PC-3 (cell line): ENCODE measurements at regions not wholly inside any gene's neighbourhood (a gene's known extent, or its start where the extent isn't known, plus 50 kb on each side); places are given as distances from the start of the nearest gene placed in this dataset.

Source experiments
- ATAC-seq: fragments of 200-7000 bp; cut with Tn5 transposase; 2 replicates; pipeline ENCODE4 v1.9.1; 2020; ENCODE audit warnings: mild to moderate bottlenecking, moderate library complexity
- BruUV-seq: library from RNA; stranded (reverse); fragments of 400-500 nt; replicated peaks from 2 replicates; lab custom pipeline; 2021; lab: Mats Ljungman, UMichigan
- CTCF ChIA-PET: fragments of 300-600 bp; sonication (Branson Sonifier 250); formaldehyde crosslinking; loops from one replicate; lab custom pipeline; 2022; ENCODE audit warnings: antibody characterized with exemption; lab: Charles Lee
- POLR2A ChIA-PET: fragments of 300-600 bp; sonication (Branson Sonifier 250); formaldehyde crosslinking; loops from one replicate; lab custom pipeline; 2022; ENCODE audit warnings: antibody characterized with exemption; ENCODE audit not compliant: unreplicated experiment; lab: Charles Lee
- DNase-seq: peaks from one replicate; pipeline ENCODE4 v3.0.0-alpha.2; 2015
- H2AFZ ChIP-seq: fragments of 300-600 bp; sonication (generic); 2 replicates; pipeline ENCODE4 v1.6.0; 2016; ENCODE audit warnings: antibody characterized with exemption, low read length
- H3F3A ChIP-seq: fragments of 300-600 bp; sonication (generic); one replicate; pipeline ENCODE4 v1.6.0; 2017; ENCODE audit warnings: antibody characterized with exemption, low read length, control low read depth, mild to moderate bottlenecking; ENCODE audit not compliant: unreplicated experiment
- H3K27ac ChIP-seq: fragments of 300-600 bp; sonication (generic); 2 replicates; pipeline ENCODE4 v1.5.1; 2016; ENCODE audit warnings: mild to moderate bottlenecking, low read length
- H3K27me3 ChIP-seq: fragments of 300-600 bp; sonication (generic); 2 replicates; pipeline ENCODE4 v1.6.1; 2016; ENCODE audit warnings: low read length, mixed read lengths
- H3K36me3 ChIP-seq: fragments of 300-600 bp; sonication (generic); 2 replicates; pipeline ENCODE4 v1.6.1; 2016; ENCODE audit warnings: low read depth, mixed run types, low read length, mixed read lengths
- H3K4me1 ChIP-seq: fragments of 300-600 bp; sonication (generic); 2 replicates; pipeline ENCODE4 v1.5.1; 2016; ENCODE audit warnings: low read length; ENCODE audit not compliant: insufficient read depth
- H3K4me2 ChIP-seq: fragments of 300-600 bp; sonication (generic); 2 replicates; pipeline ENCODE4 v1.6.0; 2016; ENCODE audit warnings: low read length
- H3K4me3 ChIP-seq: fragments of 300-600 bp; sonication (generic); 2 replicates; pipeline ENCODE4 v1.5.1; 2016; ENCODE audit warnings: mild to moderate bottlenecking, low read length, mixed read lengths
- H3K79me2 ChIP-seq: fragments of 300-600 bp; sonication (generic); 2 replicates; pipeline ENCODE4 v1.6.1; 2017; ENCODE audit warnings: low read length, mixed read lengths
- H3K9ac ChIP-seq: fragments of 300-600 bp; sonication (generic); 2 replicates; pipeline ENCODE4 v1.6.0; 2016; ENCODE audit warnings: mild to moderate bottlenecking, low read length
- H3K9me2 ChIP-seq: fragments of 300-600 bp; sonication (generic); replicated peaks from 2 replicates; pipeline ENCODE4 v1.6.1; 2016; ENCODE audit warnings: mixed run types, low read length, mixed read lengths
- H3K9me3 ChIP-seq: fragments of 300-600 bp; sonication (generic); 2 replicates; pipeline ENCODE4 v1.6.1; 2016; ENCODE audit warnings: low read length, mixed read lengths
- H4K20me1 ChIP-seq: fragments of 300-600 bp; sonication (generic); 2 replicates; pipeline ENCODE4 v1.6.1; 2016; ENCODE audit warnings: low read length, mixed read lengths
- CTCF ChIP-seq: fragments of 300-600 bp; sonication (generic); conservative IDR thresholded peaks from 2 replicates; pipeline ENCODE4 v1.5.1; 2017; ENCODE audit warnings: antibody characterized with exemption, low read depth, mild to moderate bottlenecking, low read length
- EZH2 ChIP-seq: fragments of 300-600 bp; sonication (generic); IDR thresholded peaks from one replicate; pipeline ENCODE4 v1.6.1; 2017; ENCODE audit warnings: antibody characterized with exemption, mild to moderate bottlenecking, low read length; ENCODE audit not compliant: unreplicated experiment
- EZH2phosphoT487 ChIP-seq: fragments of 300-600 bp; sonication (generic); IDR thresholded peaks from 2 replicates; pipeline ENCODE4 v1.6.1; 2018; ENCODE audit warnings: mild to moderate bottlenecking, antibody characterized with exemption, low read length, borderline replicate concordance
- intact Hi-C: fragments of 100-400 bp; cut with micrococcal nuclease; formaldehyde crosslinking; loops from 2 replicates; pipeline ENCODE4 v1.9.0; 2023

GRCh38 chr5:106921567-106921966, 749.2 kb downstream of the EFNA5 start:
- BruUV-seq, result no TSS peak
- intact Hi-C loops, result loop anchor here (10.0 kb wide), 1 partner anchor 753 kb away; the partner anchor contains the start of gene EFNA5
- Histone ChIP-seq H3K4me1 (0 out of 2 replicates have a peak, but pooled peaks cover 4% of the 10 kb centered on the region), H3K4me2 (no peak overlapping the region), H3F3A (no peaks in the 10 kb centered on the region), H2AFZ (no peak overlapping the region), H3K9me2 (no peaks in the 10 kb centered on the region), H3K36me3 (no peaks in the 10 kb centered on the region), H3K27me3 (no peaks in the 10 kb centered on the region), H4K20me1 (no peaks in the 10 kb centered on the region), H3K4me3 (no peak overlapping the region), H3K27ac (no peak overlapping the region), H3K9ac (no peak overlapping the region), H3K9me3 (no peaks in the 10 kb centered on the region), H3K79me2 (no peaks in the 10 kb centered on the region)
- no peak for ATAC-seq
- TF ChIP-seq EZH2, result no peak
- no peak for TF ChIP-seq CTCF
- TF ChIP-seq EZH2phosphoT487, result no peak
- DNase-seq, result no peak
- ChIA-PET POLR2A (no interaction called here), CTCF (no interaction called here)

GRCh38 chr5:106910486-106910885, 760.3 kb downstream of the EFNA5 start:
- no peak overlapping the region for H3K4me3 ChIP-seq
- H3K36me3 ChIP-seq, result no peaks in the 10 kb centered on the region
- H3F3A ChIP-seq, result no peaks in the 10 kb centered on the region
- no peak overlapping the region for H2AFZ ChIP-seq
- no peak for DNase-seq
- H3K4me1 ChIP-seq, result no peaks in the 10 kb centered on the region
- H3K9ac ChIP-seq, result no peak overlapping the region
- no peak for ATAC-seq
- no peaks in the 10 kb centered on the region for H3K9me3 ChIP-seq
- no peaks in the 10 kb centered on the region for H3K79me2 ChIP-seq
- no peak overlapping the region for H3K4me2 ChIP-seq
- no peaks in the 10 kb centered on the region for H3K9me2 ChIP-seq
- no peak for TF ChIP-seq CTCF
- TF ChIP-seq EZH2, result no peak
- no peak for TF ChIP-seq EZH2phosphoT487
- no peak overlapping the region for H3K27ac ChIP-seq
- ChIA-PET CTCF (no interaction called here), POLR2A (no interaction called here)
- no peaks in the 10 kb centered on the region for H4K20me1 ChIP-seq
- intact Hi-C loops, result no loop called here
- no TSS peak for BruUV-seq
- no peaks in the 10 kb centered on the region for H3K27me3 ChIP-seq

- intact Hi-C loops, result no loop called here
- no peaks in the 10 kb centered on the region for H4K20me1 ChIP-seq
- ChIA-PET CTCF (no interaction called here), POLR2A (no interaction called here)
- H3K27ac ChIP-seq, result no peak overlapping the region
- BruUV-seq, result no TSS peak
- no peaks in the 10 kb centered on the region for H3K4me1 ChIP-seq
- H3K4me3 ChIP-seq, result no peak overlapping the region
- no peak for TF ChIP-seq EZH2phosphoT487
- TF ChIP-seq EZH2, result no peak
- no peak for TF ChIP-seq CTCF
- no peaks in the 10 kb centered on the region for H3K27me3 ChIP-seq
- no peaks in the 10 kb centered on the region for H3K36me3 ChIP-seq
- no peak overlapping the region for H3K4me2 ChIP-seq
- no peaks in the 10 kb centered on the region for H3K9me3 ChIP-seq
- no peaks in the 10 kb centered on the region for H3F3A ChIP-seq
- no peaks in the 10 kb centered on the region for H3K9me2 ChIP-seq
- no peak for DNase-seq
- no peaks in the 10 kb centered on the region for H3K79me2 ChIP-seq
- H3K9ac ChIP-seq, result no peak overlapping the region
- no peak overlapping the region for H2AFZ ChIP-seq
- ATAC-seq, result no peak
Observed at GRCh38 chr5:106909716-106910115, 761.0 kb downstream of the EFNA5 start.
